ENCODE measurements at regions not wholly inside any gene's neighbourhood (a gene's known extent, or its start where the extent isn't known, plus 50 kb on each side); places are given as distances from the start of the nearest gene placed in this dataset.
"Not testable (repeated sequence)": the region's sequence is repeated elsewhere in the genome, so short reads cannot be mapped to it uniquely, and the experiment has no call there.

DNA sequence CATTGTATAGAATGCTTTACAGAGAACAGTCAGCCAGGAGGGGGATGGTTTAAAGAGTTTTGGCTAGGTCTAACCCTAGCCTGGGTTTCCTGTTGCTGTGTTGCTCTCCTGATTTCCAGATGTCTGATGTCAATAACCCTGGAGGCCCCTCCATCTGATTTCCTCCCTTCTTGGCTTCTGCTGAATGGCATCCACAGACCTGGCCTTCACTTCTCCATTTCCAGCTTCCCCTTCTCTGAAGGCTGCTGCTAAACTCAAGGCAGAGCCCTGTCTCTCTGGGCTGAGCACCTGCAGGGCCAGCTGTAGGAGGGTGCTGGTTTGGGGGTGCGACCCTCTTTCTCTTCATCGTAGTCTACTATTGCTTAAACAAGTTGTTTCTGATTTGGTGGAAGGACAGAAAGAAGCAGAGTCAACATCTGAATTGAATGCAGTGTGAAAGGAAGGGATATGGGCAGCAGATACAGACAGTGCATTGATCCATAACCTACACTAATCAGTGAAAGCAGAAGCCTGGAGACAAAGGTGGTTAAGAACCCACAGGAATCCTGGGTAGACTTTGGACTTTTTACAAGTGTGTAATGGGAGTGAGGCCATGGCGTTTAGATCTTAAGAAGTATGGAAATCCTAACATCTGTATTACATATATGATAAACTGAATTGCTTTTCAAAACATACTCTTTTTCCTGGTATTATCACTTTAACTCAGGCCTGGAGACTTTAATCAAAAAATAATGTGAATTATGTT is 153.6 kb downstream of the HRH4 start:
- TF ChIP-seq Cebpa-rat (IDR thresholded peaks at IDR 0.05), result no peak
- no peak overlapping the region for H3K4me2 ChIP-seq

DNA sequence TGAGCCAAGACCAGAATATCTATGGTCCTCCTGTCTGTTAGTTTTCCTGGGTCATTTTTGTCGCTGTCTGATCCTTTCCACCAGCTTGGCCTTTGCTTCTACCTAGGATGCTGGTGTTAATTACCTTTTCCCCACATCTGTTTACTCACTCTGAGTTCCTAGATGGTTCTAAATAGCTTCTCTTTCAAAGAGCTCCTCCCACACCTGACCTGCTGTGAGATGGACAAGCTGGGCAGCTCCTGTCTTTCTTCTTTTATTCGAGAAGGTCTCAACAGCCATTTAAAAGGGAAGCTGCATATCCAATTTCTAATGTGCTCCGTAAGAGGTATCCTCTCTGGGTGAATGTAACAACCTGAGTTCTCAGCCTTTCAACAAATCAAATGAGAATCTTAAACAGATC is 156.2 kb downstream of the HRH4 start:
- H3K4me3 ChIP-seq, result no peak overlapping the region
- TF ChIP-seq Cebpa-rat (IDR thresholded peaks at IDR 0.05), result no peak
- H3K4me1 ChIP-seq, result no peaks in the 10 kb centered on the region; the same call in 1 of the 2 replicates
- H4K20me1 ChIP-seq, result no peaks in the 10 kb centered on the region
- H3K9me3 ChIP-seq, result no peaks in the 10 kb centered on the region
- no peak overlapping the region for H3K4me2 ChIP-seq
- no peaks in the 10 kb centered on the region for H3K36me3 ChIP-seq
- no peaks in the 10 kb centered on the region for H3K27me3 ChIP-seq
- no peak overlapping the region for H3K9ac ChIP-seq
- no peak overlapping the region for H3K27ac ChIP-seq

More for the DNA sequence above, 153.6 kb downstream of the HRH4 start:
- H4K20me1 ChIP-seq, result no peaks in the 10 kb centered on the region
- no peaks in the 10 kb centered on the region for H3K27me3 ChIP-seq
- no peak overlapping the region for H3K27ac ChIP-seq
- H3K4me1 ChIP-seq, result no peaks in the 10 kb centered on the region; the same call in 1 of the 2 replicates
- H3K4me3 ChIP-seq, result no peak overlapping the region
- no peaks in the 10 kb centered on the region for H3K36me3 ChIP-seq
- no peaks in the 10 kb centered on the region for H3K9me3 ChIP-seq
- no peak overlapping the region for H3K9ac ChIP-seq

- not testable (repeated sequence) for H3K9me3 ChIP-seq, H3K36me3 ChIP-seq, H4K20me1 ChIP-seq, H3K27me3 ChIP-seq, H3K9ac ChIP-seq, H3K4me1 ChIP-seq, H3K4me2 ChIP-seq, H3K4me3 ChIP-seq, H3K27ac ChIP-seq
Observed at GRCh38 chr18:24624421-24624820, 164.0 kb downstream of the HRH4 start.

- TF ChIP-seq Cebpa-rat (IDR thresholded peaks at IDR 0.05), result no peak
- H3K27me3 ChIP-seq, result no peaks in the 10 kb centered on the region
- H3K4me3 ChIP-seq, result no peak overlapping the region
- no peak overlapping the region for H3K9ac ChIP-seq
- H4K20me1 ChIP-seq, result no peaks in the 10 kb centered on the region
- peaks cover 30% of the 10 kb centered on the region for H3K4me1 ChIP-seq
- no peak overlapping the region for H3K27ac ChIP-seq
- H3K9me3 ChIP-seq, result no peaks in the 10 kb centered on the region
- H3K4me2 ChIP-seq, result no peak overlapping the region
- H3K36me3 ChIP-seq, result no peaks in the 10 kb centered on the region
Observed at GRCh38 chr18:24627644-24628315, 167.3 kb downstream of the HRH4 start.

- H4K20me1 ChIP-seq, result no peaks in the 10 kb centered on the region
- H3K4me2 ChIP-seq, result no peak overlapping the region
- H3K27me3 ChIP-seq, result no peaks in the 10 kb centered on the region
- H3K9me3 ChIP-seq, result no peaks in the 10 kb centered on the region
- peaks cover 35% of the 10 kb centered on the region for H3K4me1 ChIP-seq
- no peaks in the 10 kb centered on the region for H3K36me3 ChIP-seq
- H3K27ac ChIP-seq, result no peak overlapping the region
- no peak overlapping the region for H3K9ac ChIP-seq
- no peak for TF ChIP-seq Cebpa-rat (IDR thresholded peaks at IDR 0.05)
- no peak overlapping the region for H3K4me3 ChIP-seq
Observed at GRCh38 chr18:24628326-24628725, 167.9 kb downstream of the HRH4 start.

DNA sequence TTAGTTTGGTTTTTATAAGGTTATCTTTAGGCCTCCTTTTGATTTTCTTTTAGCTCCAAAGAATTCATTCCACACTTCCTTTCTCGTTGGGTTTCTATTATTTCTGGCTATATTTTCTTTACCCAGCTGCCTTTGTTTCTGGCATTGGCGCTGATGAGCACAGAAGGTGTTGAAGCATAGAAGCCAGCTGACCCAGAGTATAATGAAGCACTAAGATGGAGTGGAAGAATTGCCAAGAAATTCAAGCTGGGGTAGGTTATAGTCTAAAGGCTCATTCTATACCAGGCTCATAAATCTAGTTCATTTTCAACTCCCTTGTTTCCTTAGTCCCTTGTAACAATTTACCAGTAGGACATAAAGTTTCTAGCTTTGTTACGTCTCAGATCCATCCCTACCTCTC is 169.5 kb downstream of the HRH4 start:
- Histone ChIP-seq H4K20me1 (no peaks in the 10 kb centered on the region), H3K4me3 (no peak overlapping the region), H3K27me3 (no peaks in the 10 kb centered on the region), H3K36me3 (no peaks in the 10 kb centered on the region), H3K4me1 (peaks cover 37% of the 10 kb centered on the region), H3K9me3 (no peaks in the 10 kb centered on the region), H3K27ac (no peak overlapping the region), H3K9ac (no peak overlapping the region), H3K4me2 (no peak overlapping the region)
- no peak for TF ChIP-seq Cebpa-rat (IDR thresholded peaks at IDR 0.05)

- TF ChIP-seq Cebpa-rat (IDR thresholded peaks at IDR 0.05), result no peak
- no peaks in the 10 kb centered on the region for H3K36me3 ChIP-seq
- no peaks in the 10 kb centered on the region for H3K9me3 ChIP-seq
- no peak overlapping the region for H3K9ac ChIP-seq
- no peaks in the 10 kb centered on the region for H3K27me3 ChIP-seq
- no peak overlapping the region for H3K4me3 ChIP-seq
- H3K4me2 ChIP-seq, result 0 out of 2 replicates have a peak overlapping the region, but pooled peaks have one; percentile 92
- H4K20me1 ChIP-seq, result no peaks in the 10 kb centered on the region
- H3K4me1 ChIP-seq, result peaks cover 37% of the 10 kb centered on the region
- no peak overlapping the region for H3K27ac ChIP-seq
Observed at GRCh38 chr18:24630346-24630880, 170.0 kb downstream of the HRH4 start.

DNA sequence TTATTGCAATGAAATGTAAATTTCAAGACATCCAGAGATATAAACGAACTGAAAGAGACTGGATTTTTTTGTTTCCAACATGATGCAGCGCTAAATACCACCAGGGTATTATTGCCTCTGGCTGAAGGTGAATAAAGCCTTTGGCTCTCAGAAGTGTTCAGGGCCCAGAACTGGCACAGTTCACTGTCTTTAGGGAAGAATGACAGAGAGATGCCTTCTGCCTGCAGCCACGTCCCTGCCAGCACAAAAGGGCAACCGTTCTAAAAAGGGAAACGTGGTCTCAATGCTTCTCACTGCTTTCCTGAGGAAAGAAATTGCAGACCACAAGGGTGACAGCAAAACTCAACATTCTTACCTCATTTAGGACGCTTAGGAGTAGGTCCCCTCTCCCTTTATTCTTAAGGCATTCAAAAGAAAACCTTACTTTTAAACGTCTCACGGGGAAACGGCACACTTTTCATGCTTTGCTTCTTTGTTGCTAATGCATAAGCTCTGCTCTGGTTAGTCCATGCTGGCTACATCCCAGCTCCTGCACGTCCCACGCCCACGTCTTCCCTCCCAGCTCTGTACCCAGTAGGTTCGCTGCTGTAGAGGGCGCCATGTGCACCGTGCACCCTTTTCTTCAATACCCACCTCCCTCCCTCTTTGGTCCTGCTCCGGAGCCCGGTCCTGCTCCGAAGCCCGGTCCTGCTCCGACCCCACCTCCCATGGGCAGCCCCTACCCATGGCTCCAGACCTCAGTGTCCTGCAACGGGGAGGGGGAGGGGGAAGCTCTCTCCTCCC is 171.0 kb downstream of the HRH4 start:
- Histone ChIP-seq H3K4me2 (peak overlapping the region; percentile 92), H3K4me1 (peaks cover 37% of the 10 kb centered on the region), H4K20me1 (no peaks in the 10 kb centered on the region), H3K36me3 (no peaks in the 10 kb centered on the region), H3K4me3 (peak overlapping the region; percentile 46), H3K9me3 (no peaks in the 10 kb centered on the region), H3K27me3 (no peaks in the 10 kb centered on the region), H3K27ac (peak overlapping the region; percentile 39; the same call in 1 of the 2 replicates), H3K9ac (no peak overlapping the region)
- no peak for TF ChIP-seq Cebpa-rat (IDR thresholded peaks at IDR 0.05)

DNA sequence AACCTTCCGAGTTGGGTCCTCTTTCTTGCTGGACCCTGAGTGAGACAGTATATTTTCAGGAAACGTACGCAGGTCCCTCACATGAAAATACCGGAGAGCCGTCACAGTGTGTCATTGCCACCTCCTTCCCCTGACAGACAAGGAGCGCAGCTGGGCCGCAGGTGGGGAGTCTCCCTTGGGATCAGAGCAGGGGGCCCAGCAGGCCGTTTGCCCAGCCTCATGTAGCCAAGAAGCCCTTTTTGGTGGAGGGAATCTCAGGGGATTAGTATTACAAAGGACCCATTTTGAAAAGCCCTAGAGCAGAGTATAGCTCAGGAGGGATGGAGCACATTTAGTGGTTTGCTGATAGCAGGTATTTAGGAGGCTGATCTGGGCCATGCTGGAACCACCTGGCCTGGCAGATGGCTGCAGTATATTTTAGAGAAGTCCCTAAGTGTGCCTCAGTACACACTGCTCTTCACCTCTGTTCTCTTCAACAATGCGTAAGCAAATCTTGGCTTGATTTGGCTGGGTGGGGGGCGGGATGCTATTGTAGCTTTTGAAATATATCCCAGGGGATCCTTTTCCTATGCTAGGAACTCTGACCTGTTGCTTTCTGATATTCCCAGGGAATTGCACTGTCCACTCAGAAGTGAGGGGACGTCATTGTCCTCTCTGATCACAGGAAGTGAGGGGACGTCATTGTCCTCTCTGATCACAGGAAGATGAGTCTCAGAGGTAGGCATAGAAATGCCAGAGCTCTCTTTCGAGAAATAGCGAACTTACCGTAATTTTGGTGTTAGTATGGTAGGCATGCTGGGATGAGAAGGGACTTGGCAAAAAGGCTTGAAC is 171.9 kb downstream of the HRH4 start:
- Histone ChIP-seq H3K27me3 (no peaks in the 10 kb centered on the region), H3K36me3 (no peaks in the 10 kb centered on the region), H3K9ac (no peak overlapping the region), H3K27ac (peak overlapping the region; percentile 39; the same call in 1 of the 2 replicates), H3K9me3 (no peaks in the 10 kb centered on the region), H3K4me3 (peak overlapping the region; percentile 46), H3K4me1 (peaks cover 37% of the 10 kb centered on the region), H3K4me2 (peak overlapping the region; percentile 92), H4K20me1 (no peaks in the 10 kb centered on the region)
- TF ChIP-seq Cebpa-rat (IDR thresholded peaks at IDR 0.05), result no peak

Data from BLaER1 (cell line).